ENCODE measurements at regions not wholly inside any gene's neighbourhood (a gene's known extent, or its start where the extent isn't known, plus 50 kb on each side); places are given as distances from the start of the nearest gene placed in this dataset.

GRCh38 chr1:87884581-87884980 lies 555.9 kb downstream of the LMO4 start:
- no peak for TF ChIP-seq POLR2A (IDR thresholded peaks at IDR 0.05)
- TF ChIP-seq CTCF (IDR thresholded peaks at IDR 0.05), result no peak
